ENCODE measurements at regions not wholly inside any gene's neighbourhood (a gene's known extent, or its start where the extent isn't known, plus 50 kb on each side); places are given as distances from the start of the nearest gene placed in this dataset.

DNA sequence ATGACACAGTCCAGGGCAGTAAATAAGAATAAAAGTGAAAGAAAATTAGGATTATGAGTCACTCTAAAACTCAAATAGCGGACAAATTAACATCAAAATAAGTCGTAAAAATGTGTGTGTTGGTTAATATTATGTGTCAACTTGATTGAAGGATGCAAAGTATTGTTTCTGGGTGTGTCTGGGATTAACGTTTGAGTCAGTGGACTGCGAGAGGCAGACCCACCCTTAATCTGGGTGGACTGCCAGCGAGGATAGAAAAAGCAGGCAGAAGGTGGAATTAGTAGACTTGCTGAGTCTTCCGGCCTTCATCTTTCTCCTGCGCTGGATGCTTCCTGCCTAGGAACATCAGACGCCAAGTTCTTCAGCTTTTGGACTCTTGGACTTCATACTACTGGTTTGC is 324.3 kb upstream of the PCDH10 start:
- ATAC-seq (ENCODE audit: insufficient read depth, low FRiP score) (no peak), DNase-seq (no peak)
- Histone ChIP-seq H3K4me3 (no peak overlapping the region), H3K4me1 (ENCODE audit: control insufficient read depth in 5 of 5, insufficient read depth in 5 of 5, low read length in 5 of 5) (no peaks in the 10 kb centered on the region), H3K9me3 (ENCODE audit: control insufficient read depth in 4 of 4, insufficient read depth in 3 of 4, low read length in 3 of 4) (peaks cover 0 to 3% (median 0%) of the 10 kb centered on the region in 4 donors), H3K27me3 (ENCODE audit: control insufficient read depth in 3 of 3, insufficient read depth in 3 of 3, low read length in 2 of 3) (no peaks in the 10 kb centered on the region), H3K36me3 (ENCODE audit: control insufficient read depth in 4 of 4, insufficient read depth in 4 of 4, low read length in 4 of 4) (no peaks in the 10 kb centered on the region), H3K27ac (ENCODE audit: low read depth in 1 of 2, low read length in 1 of 2) (no peak overlapping the region), H3K9ac (ENCODE audit: insufficient read depth in 1 of 2, low read length in 2 of 2) (no peak overlapping the region)
- TF ChIP-seq, protein P1, sequence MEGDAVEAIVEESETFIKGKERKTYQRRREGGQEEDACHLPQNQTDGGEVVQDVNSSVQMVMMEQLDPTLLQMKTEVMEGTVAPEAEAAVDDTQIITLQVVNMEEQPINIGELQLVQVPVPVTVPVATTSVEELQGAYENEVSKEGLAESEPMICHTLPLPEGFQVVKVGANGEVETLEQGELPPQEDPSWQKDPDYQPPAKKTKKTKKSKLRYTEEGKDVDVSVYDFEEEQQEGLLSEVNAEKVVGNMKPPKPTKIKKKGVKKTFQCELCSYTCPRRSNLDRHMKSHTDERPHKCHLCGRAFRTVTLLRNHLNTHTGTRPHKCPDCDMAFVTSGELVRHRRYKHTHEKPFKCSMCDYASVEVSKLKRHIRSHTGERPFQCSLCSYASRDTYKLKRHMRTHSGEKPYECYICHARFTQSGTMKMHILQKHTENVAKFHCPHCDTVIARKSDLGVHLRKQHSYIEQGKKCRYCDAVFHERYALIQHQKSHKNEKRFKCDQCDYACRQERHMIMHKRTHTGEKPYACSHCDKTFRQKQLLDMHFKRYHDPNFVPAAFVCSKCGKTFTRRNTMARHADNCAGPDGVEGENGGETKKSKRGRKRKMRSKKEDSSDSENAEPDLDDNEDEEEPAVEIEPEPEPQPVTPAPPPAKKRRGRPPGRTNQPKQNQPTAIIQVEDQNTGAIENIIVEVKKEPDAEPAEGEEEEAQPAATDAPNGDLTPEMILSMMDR (IDR thresholded peaks at IDR 0.05; ENCODE audit: control extremely low read depth, extremely low read depth): no peak
- WGBS, 2 donors: 88 to 94% methylated on average over 8 of the region's 8 CpGs

DNA sequence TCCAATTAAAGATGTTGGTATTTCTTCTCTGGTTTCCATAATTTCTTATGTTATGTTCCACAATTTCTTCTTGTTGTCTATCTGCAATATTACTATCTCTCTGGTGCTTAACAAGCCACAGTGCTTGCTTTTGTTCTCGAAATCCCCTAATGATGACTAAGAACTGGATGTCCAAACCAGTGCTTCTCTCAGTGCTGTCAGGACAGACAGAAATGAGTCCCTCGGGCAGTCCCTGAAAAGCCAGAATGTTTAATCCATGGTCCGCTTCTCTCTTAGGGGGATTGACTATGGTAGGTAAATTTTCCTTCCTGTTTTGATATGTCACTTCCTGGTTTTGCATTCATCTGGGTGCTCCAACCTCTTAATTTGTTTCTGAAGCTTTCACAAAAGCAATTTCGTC is 321.6 kb upstream of the PCDH10 start:
- ATAC-seq (ENCODE audit: insufficient read depth, low FRiP score) (no peak), DNase-seq (no peak)
- Histone ChIP-seq H3K27ac (ENCODE audit: low read depth in 1 of 2, low read length in 1 of 2) (no peak overlapping the region), H3K4me3 (no peak overlapping the region), H3K4me1 (ENCODE audit: control insufficient read depth in 5 of 5, insufficient read depth in 5 of 5, low read length in 5 of 5) (no peaks in the 10 kb centered on the region), H3K9ac (ENCODE audit: insufficient read depth in 1 of 2, low read length in 2 of 2) (no peak overlapping the region), H3K27me3 (ENCODE audit: control insufficient read depth in 3 of 3, insufficient read depth in 3 of 3, low read length in 2 of 3) (no peaks in the 10 kb centered on the region), H3K9me3 (ENCODE audit: control insufficient read depth in 4 of 4, insufficient read depth in 3 of 4, low read length in 3 of 4) (peaks cover 0 to 3% (median 1%) of the 10 kb centered on the region in 4 donors), H3K36me3 (ENCODE audit: control insufficient read depth in 4 of 4, insufficient read depth in 4 of 4, low read length in 4 of 4) (no peaks in the 10 kb centered on the region)
- TF ChIP-seq, protein P1 (IDR thresholded peaks at IDR 0.05; ENCODE audit: control extremely low read depth, extremely low read depth): no peak
- WGBS, 2 donors: 48 to 52% methylated on average over 4 of the region's 4 CpGs

DNA sequence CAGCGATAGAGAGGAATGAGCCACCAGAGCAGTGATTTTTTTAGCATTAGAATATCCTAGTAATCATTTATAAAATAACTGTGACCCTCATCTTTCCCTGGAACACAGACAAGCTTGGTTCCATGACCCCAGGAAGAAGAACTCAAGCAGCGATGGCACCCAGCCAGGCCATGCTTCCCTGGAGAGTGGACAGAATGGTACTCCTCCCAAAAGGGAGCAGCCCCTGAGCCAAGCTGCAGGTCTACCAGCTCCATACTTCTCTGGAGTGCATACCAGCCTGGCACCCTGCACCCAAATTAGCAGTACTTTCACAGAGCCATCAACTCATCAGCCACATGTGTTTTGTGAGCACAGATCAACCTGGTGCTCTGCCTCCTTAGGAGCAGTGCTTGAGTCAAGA is 310.9 kb upstream of the PCDH10 start:
- H3K27me3 ChIP-seq (ENCODE audit: control insufficient read depth in 3 of 3, insufficient read depth in 3 of 3, low read length in 2 of 3): no peaks in the 10 kb centered on the region
- H3K9me3 ChIP-seq (ENCODE audit: control insufficient read depth in 4 of 4, insufficient read depth in 3 of 4, low read length in 3 of 4): peaks cover 0 to 9% (median 6%) of the 10 kb centered on the region in 4 donors
- no peak for ATAC-seq (ENCODE audit: insufficient read depth, low FRiP score)
- H3K9ac ChIP-seq (ENCODE audit: insufficient read depth in 1 of 2, low read length in 2 of 2): no peak overlapping the region
- TF ChIP-seq, protein P1 (IDR thresholded peaks at IDR 0.05; ENCODE audit: control extremely low read depth, extremely low read depth): no peak
- no peak overlapping the region for H3K4me3 ChIP-seq
- no peaks in the 10 kb centered on the region for H3K4me1 ChIP-seq (ENCODE audit: control insufficient read depth in 5 of 5, insufficient read depth in 5 of 5, low read length in 5 of 5)
- no peaks in the 10 kb centered on the region for H3K36me3 ChIP-seq (ENCODE audit: control insufficient read depth in 4 of 4, insufficient read depth in 4 of 4, low read length in 4 of 4)
- 83 to 90% methylated on average over 2 of the region's 2 CpGs for WGBS, 2 donors
- no peak overlapping the region for H3K27ac ChIP-seq (ENCODE audit: low read depth in 1 of 2, low read length in 1 of 2)
- DNase-seq: no peak

DNA sequence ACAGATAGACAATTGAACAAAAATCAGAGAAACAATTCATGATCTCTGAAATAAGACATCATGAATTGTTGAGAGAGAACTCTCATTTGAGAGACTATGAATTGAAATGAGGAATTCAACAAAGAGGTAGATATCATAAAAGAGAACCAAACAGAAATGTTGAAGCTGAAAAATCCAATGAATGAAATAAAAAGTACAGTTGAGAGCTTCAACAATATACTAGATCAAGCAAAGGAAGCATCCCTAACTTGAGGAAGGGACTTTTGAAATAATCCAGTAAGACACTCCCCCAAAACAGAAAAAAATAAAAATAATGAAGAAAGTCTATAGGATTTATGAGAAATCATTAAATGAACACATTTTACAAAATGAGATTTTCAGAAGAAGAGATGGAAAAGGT is 310.0 kb upstream of the PCDH10 start:
- TF ChIP-seq, protein P1 (IDR thresholded peaks at IDR 0.05; ENCODE audit: control extremely low read depth, extremely low read depth): no peak
- Histone ChIP-seq H3K4me1 (ENCODE audit: control insufficient read depth in 5 of 5, insufficient read depth in 5 of 5, low read length in 5 of 5) (no peaks in the 10 kb centered on the region), H3K36me3 (ENCODE audit: control insufficient read depth in 4 of 4, insufficient read depth in 4 of 4, low read length in 4 of 4) (no peaks in the 10 kb centered on the region), H3K4me3 (no peak overlapping the region), H3K27ac (ENCODE audit: low read depth in 1 of 2, low read length in 1 of 2) (no peak overlapping the region), H3K9ac (ENCODE audit: insufficient read depth in 1 of 2, low read length in 2 of 2) (no peak overlapping the region), H3K9me3 (ENCODE audit: control insufficient read depth in 4 of 4, insufficient read depth in 3 of 4, low read length in 3 of 4) (peaks cover 0 to 9% (median 6%) of the 10 kb centered on the region in 4 donors), H3K27me3 (ENCODE audit: control insufficient read depth in 3 of 3, insufficient read depth in 3 of 3, low read length in 2 of 3) (no peaks in the 10 kb centered on the region)
- no peak for ATAC-seq (ENCODE audit: insufficient read depth, low FRiP score)
- no peak for DNase-seq
